Upper lobe of left lung (tissue), 6 donors: ENCODE measurements at regions not wholly inside any gene's neighbourhood (a gene's known extent, or its start where the extent isn't known, plus 50 kb on each side); places are given as distances from the start of the nearest gene placed in this dataset.

Experiments used
- ATAC-seq, 2 donors: fragments of 200-7000 bp; cut with Tn5 transposase; one replicate each; pipeline ENCODE4 v1.9.1; 2022; ENCODE audit warnings: mild to moderate bottlenecking in 2 of 2, moderate library complexity in 2 of 2; ENCODE audit not compliant: low FRiP score in 2 of 2
- DNase-seq, 2 donors: peaks; one replicate each; pipeline ENCODE4 v3.0.0-alpha.2; 2019 to 2020
- H3K27ac ChIP-seq, 4 donors: fragments of 200-600 bp; sonication (generic); one replicate each; pipeline ENCODE4 v1.5.1; 2016 to 2019
- H3K27me3 ChIP-seq, 4 donors: fragments of 200-600 bp; sonication (generic); one replicate each; pipeline ENCODE4 v1.5.1; 2017 to 2019
- H3K36me3 ChIP-seq, 4 donors: fragments of 200-600 bp; sonication (generic); one replicate each; pipeline ENCODE4 v1.5.1; 2016 to 2019
- H3K4me1 ChIP-seq, 4 donors: fragments of 200-600 bp; sonication (generic); one replicate each; pipeline ENCODE4 v1.5.1; 2018 to 2019
- H3K4me3 ChIP-seq, 4 donors: fragments of 200-600 bp; sonication (generic); one replicate each; pipeline ENCODE4 v1.5.1; 2017 to 2019; ENCODE audit warnings: mild to moderate bottlenecking in 2 of 4, moderate library complexity in 1 of 4
- H3K9me3 ChIP-seq, 4 donors: fragments of 200-600 bp; sonication (generic); one replicate each; pipeline ENCODE4 v1.5.1; 2018 to 2019
- EP300 ChIP-seq, 4 donors: sonication (generic); formaldehyde crosslinking; IDR thresholded peaks; one replicate each; pipeline ENCODE4 v1.5.1; 2017; ENCODE audit warnings: antibody characterized with exemption in 4 of 4, control low read depth in 2 of 4
- POLR2A ChIP-seq, 4 donors: fragments of 450-650 bp; IDR thresholded peaks; one replicate each; pipeline ENCODE4 v1.5.1; 2016 to 2017; ENCODE audit warnings: antibody characterized with exemption in 4 of 4, mild to moderate bottlenecking in 2 of 4
- POLR2AphosphoS5 ChIP-seq, 2 donors: sonication (generic); formaldehyde crosslinking; IDR thresholded peaks; one replicate each; pipeline ENCODE4 v1.5.1; 2017; ENCODE audit warnings: antibody characterized with exemption in 2 of 2
- WGBS, 2 donors: methylation state at CpG; one replicate each; pipeline ENCODE4 v1.1.5; 2017 to 2018; 5-methylcytosine and 5-hydroxymethylcytosine counted together
- TF ChIP-seq, protein P1 (sequence below), 6 experiments: fragments of 450-650 bp in 4 of 6; fragments of 200-600 bp in 2 of 6; sonication (generic) in 2 of 6; IDR thresholded peaks; one replicate each; pipeline ENCODE4 v1.5.1; 2016 to 2019; ENCODE audit warnings: antibody characterized with exemption in 6 of 6
- donor health status: DM: no; HTN: no; CAD: no; lungs with moderate emphysema.
- donor health status: DM: no; HTN: yes; CAD: no; lungs with severe emphysema.

DNA sequence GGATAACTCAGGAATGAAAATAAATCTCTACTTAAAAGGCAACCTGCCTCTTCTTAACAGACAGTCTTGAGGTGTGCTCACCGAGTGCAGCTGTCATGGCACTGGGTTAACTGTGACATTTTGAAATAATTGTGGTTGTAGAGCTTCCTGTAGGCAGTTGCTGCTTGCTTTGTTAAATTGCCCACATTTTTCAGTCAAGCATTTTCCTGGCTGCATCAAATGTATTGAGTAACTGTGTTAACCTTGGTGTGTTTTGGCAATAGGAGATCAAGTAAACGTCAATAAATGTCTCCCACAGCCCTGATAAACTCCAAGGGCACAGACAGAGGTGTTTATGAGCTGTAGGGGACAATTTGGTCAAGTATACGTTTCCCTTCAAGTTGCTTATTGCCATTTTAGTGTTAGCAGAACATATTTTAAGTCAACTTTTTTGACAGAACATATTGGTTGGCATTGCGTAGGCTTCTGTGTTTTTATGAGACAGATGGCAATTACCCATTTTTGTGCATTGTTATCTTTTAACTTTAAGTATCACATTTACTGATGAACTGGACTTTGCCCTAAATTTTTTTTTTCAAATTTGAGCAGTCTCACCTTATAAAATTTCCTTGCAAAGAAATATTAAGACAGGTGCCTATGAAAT is 527.4 kb downstream of the C4orf33 start:
- WGBS, 2 donors, result 38 to 58% methylated on average over 4 of the region's 4 CpGs
- H3K27me3 ChIP-seq, result no peaks in the 10 kb centered on the region
- no peaks in the 10 kb centered on the region for H3K9me3 ChIP-seq
- no peak overlapping the region for H3K27ac ChIP-seq
- TF ChIP-seq, protein P1, sequence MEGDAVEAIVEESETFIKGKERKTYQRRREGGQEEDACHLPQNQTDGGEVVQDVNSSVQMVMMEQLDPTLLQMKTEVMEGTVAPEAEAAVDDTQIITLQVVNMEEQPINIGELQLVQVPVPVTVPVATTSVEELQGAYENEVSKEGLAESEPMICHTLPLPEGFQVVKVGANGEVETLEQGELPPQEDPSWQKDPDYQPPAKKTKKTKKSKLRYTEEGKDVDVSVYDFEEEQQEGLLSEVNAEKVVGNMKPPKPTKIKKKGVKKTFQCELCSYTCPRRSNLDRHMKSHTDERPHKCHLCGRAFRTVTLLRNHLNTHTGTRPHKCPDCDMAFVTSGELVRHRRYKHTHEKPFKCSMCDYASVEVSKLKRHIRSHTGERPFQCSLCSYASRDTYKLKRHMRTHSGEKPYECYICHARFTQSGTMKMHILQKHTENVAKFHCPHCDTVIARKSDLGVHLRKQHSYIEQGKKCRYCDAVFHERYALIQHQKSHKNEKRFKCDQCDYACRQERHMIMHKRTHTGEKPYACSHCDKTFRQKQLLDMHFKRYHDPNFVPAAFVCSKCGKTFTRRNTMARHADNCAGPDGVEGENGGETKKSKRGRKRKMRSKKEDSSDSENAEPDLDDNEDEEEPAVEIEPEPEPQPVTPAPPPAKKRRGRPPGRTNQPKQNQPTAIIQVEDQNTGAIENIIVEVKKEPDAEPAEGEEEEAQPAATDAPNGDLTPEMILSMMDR (IDR thresholded peaks at IDR 0.05), result no peak
- TF ChIP-seq EP300 (IDR thresholded peaks at IDR 0.05) (no peak), POLR2A (IDR thresholded peaks at IDR 0.05) (no peak), POLR2AphosphoS5 (IDR thresholded peaks at IDR 0.05) (no peak)
- H3K36me3 ChIP-seq, result no peaks in the 10 kb centered on the region
- H3K4me1 ChIP-seq, result no peaks in the 10 kb centered on the region
- H3K4me3 ChIP-seq, result no peak overlapping the region
- ATAC-seq, result no peak
- DNase-seq, result no peak

GRCh38 chr4:129641179-129641578 is 545.2 kb downstream of the C4orf33 start:
- H3K27me3 ChIP-seq, result no peaks in the 10 kb centered on the region
- ATAC-seq (peak in 1 of 2 donors; percentile 82), DNase-seq (peak in 1 of 2 donors; percentile 35)
- H3K4me1 ChIP-seq, result no peaks in the 10 kb centered on the region
- 41 to 44% methylated on average over 5 of the region's 5 CpGs for WGBS, 2 donors
- TF ChIP-seq, protein P1 (IDR thresholded peaks at IDR 0.05), result peak; percentile 64 to 75 (median 72)
- no peak for TF ChIP-seq POLR2A (IDR thresholded peaks at IDR 0.05)
- H3K36me3 ChIP-seq, result no peaks in the 10 kb centered on the region
- H3K27ac ChIP-seq, result no peak overlapping the region
- no peak overlapping the region for H3K4me3 ChIP-seq
- H3K9me3 ChIP-seq, result no peaks in the 10 kb centered on the region

GRCh38 chr4:129645461-129645860 is 549.5 kb downstream of the C4orf33 start:
- WGBS, 2 donors, result 75 to 81% methylated on average over 3 of the region's 3 CpGs
- ATAC-seq (no peak), DNase-seq (no peak)
- H3K27me3 ChIP-seq, result no peaks in the 10 kb centered on the region
- no peak overlapping the region for H3K4me3 ChIP-seq
- H3K27ac ChIP-seq, result no peak overlapping the region
- no peak for TF ChIP-seq POLR2AphosphoS5 (IDR thresholded peaks at IDR 0.05)
- TF ChIP-seq, protein P1 (IDR thresholded peaks at IDR 0.05), result no peak
- no peak for TF ChIP-seq EP300 (IDR thresholded peaks at IDR 0.05)
- no peak for TF ChIP-seq POLR2A (IDR thresholded peaks at IDR 0.05)
- no peaks in the 10 kb centered on the region for H3K4me1 ChIP-seq
- H3K9me3 ChIP-seq, result no peaks in the 10 kb centered on the region
- no peaks in the 10 kb centered on the region for H3K36me3 ChIP-seq

- no peak overlapping the region for H3K27ac ChIP-seq
- WGBS, 2 donors, result 73 to 81% methylated on average over 5 of the region's 5 CpGs
Measured at GRCh38 chr4:129668092-129668491, 572.1 kb downstream of the C4orf33 start.

More at GRCh38 chr4:129668092-129668491, 572.1 kb downstream of the C4orf33 start:
- no peaks in the 10 kb centered on the region for H3K36me3 ChIP-seq
- H3K27me3 ChIP-seq, result no peaks in the 10 kb centered on the region
- H3K9me3 ChIP-seq, result no peaks in the 10 kb centered on the region
- DNase-seq (no peak), ATAC-seq (no peak)
- no peak for TF ChIP-seq POLR2A (IDR thresholded peaks at IDR 0.05)
- TF ChIP-seq, protein P1 (IDR thresholded peaks at IDR 0.05), result no peak
- TF ChIP-seq POLR2AphosphoS5 (IDR thresholded peaks at IDR 0.05), result no peak
- no peak for TF ChIP-seq EP300 (IDR thresholded peaks at IDR 0.05)
- no peaks in the 10 kb centered on the region for H3K4me1 ChIP-seq
- no peak overlapping the region for H3K4me3 ChIP-seq
